GM13977 (cell line): ENCODE measurements at regions not wholly inside any gene's neighbourhood (a gene's known extent, or its start where the extent isn't known, plus 50 kb on each side); places are given as distances from the start of the nearest gene placed in this dataset.

Experiments
- DNase-seq: peaks from one replicate; pipeline ENCODE4 v3.0.0; 2012; ENCODE audit warnings: low spot score
- CTCF ChIP-seq: IDR thresholded peaks from 2 replicates; pipeline ENCODE4 v1.5.1; 2012; ENCODE audit warnings: mild to moderate bottlenecking, control low read depth; ENCODE audit not compliant: insufficient read depth; ENCODE audit errors: extremely low read depth, missing control alignments
- in situ Hi-C: fragments of 300-500 bp; cut with MboI; formaldehyde crosslinking; loops from one replicate; pipeline ENCODE4 v1.12.0; 2022; ENCODE audit warnings: low sequenced_read_pairs, low pct_unique_long_range_greater_than_20kb, mixed read lengths, inconsistent platforms; ENCODE audit not compliant: unreplicated experiment

- no peak for DNase-seq
- no peak for TF ChIP-seq CTCF
These were observed 80.9 kb upstream of the ZNF423 start for GRCh38 chr16:49936791-49937190.

GRCh38 chr16:49937886-49938285, 82.0 kb upstream of the ZNF423 start:
- in situ Hi-C loops = no loop called here
- DNase-seq = no peak
- TF ChIP-seq CTCF = no peak

More at GRCh38 chr16:49936791-49937190, 80.9 kb upstream of the ZNF423 start:
- in situ Hi-C loops = no loop called here

- no peak for TF ChIP-seq CTCF
- DNase-seq = no peak
- in situ Hi-C loops = no loop called here
These were observed 83.6 kb upstream of the ZNF423 start for GRCh38 chr16:49939495-49939894.

GRCh38 chr16:49940464-49941224, 84.4 kb upstream of the CNEP1R1 start:
- no peak for TF ChIP-seq CTCF
- no peak for DNase-seq
- in situ Hi-C loops = no loop called here

- TF ChIP-seq CTCF = no peak
- no peak for DNase-seq
- in situ Hi-C loops = no loop called here
These were observed 80.8 kb upstream of the CNEP1R1 start for GRCh38 chr16:49944221-49944620.

GRCh38 chr16:49947907-49948678, 76.9 kb upstream of the CNEP1R1 start:
- in situ Hi-C loops = no loop called here
- no peak for DNase-seq
- no peak for TF ChIP-seq CTCF
